DMS 273 (cell line): ENCODE measurements at regions not wholly inside any gene's neighbourhood (a gene's known extent, or its start where the extent isn't known, plus 50 kb on each side); places are given as distances from the start of the nearest gene placed in this dataset.

ENCODE experiments used
- DNase-seq: peaks from one replicate; lab custom pipeline; 2025; ENCODE audit not compliant: unreplicated experiment; lab: John Stamatoyannopoulos, UW

GRCh38 chr20:54875307-54875706, 399.9 kb downstream of the DOK5 start:
- no peak for DNase-seq

DNA sequence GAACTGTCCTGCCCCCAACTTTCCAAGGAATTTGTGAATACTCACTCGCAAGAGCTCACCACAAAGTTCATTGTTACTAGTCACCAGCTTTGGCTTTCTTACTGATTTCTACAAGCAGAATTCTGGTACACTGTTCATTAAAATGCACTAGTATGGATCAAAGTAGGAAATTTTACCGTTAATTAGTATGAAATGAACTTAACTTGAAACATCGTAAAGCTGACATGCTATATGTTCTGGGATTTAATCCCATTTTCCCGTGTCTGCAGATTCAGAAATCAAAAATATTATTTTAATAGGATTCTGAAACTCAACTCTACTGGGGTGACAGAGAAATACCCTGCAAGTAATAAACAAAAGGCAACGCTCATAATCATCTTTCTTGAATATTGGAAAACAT, 399.3 kb downstream of the DOK5 start:
- no peak for DNase-seq

DNA sequence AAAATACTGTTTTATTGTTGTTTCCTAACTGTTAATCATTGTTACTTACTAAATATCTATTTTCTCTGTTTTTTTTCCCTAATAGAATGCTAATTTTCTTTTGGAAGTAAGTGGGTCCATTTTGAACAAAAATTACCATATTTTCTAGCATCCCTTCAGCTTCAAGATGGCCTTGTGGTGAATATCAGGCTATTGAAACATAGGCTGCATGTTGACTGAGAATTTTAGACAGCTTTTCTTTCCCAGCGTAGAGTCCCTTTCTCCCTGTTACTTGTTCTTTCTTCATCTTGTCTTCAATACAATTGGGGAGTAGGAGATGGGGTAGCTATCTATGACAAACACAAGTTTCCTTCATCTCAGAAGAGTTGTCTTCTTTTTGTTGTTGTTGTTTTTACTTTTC, 397.0 kb downstream of the DOK5 start:
- no peak for DNase-seq

GRCh38 chr20:54869765-54870164, 394.4 kb downstream of the DOK5 start:
- DNase-seq, result no peak

GRCh38 chr20:54865273-54865672, 389.9 kb downstream of the DOK5 start:
- no peak for DNase-seq

- no peak for DNase-seq
These were observed 385.3 kb downstream of the DOK5 start for GRCh38 chr20:54860716-54861115.

GRCh38 chr20:54856202-54856601, 380.8 kb downstream of the DOK5 start:
- DNase-seq, result no peak

DNA sequence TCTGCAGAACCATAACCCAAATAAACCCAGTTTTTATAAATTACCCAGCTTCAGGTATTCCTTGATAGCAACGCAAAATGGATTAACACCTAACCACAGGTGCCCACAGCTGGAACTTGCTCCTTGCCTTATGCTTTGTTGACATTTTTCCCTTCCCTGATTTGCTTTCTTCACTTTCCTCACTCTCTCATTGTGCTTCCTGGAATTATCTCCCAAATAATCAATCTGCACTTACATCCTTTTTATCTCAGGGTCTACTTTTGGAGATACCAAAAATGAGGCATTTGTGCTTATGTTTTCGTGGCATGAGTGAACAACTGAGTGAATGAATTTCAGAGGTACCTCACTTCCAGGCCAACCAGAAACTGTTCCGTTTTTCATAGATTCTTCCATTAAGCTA, 374.3 kb downstream of the DOK5 start:
- no peak for DNase-seq

DNA sequence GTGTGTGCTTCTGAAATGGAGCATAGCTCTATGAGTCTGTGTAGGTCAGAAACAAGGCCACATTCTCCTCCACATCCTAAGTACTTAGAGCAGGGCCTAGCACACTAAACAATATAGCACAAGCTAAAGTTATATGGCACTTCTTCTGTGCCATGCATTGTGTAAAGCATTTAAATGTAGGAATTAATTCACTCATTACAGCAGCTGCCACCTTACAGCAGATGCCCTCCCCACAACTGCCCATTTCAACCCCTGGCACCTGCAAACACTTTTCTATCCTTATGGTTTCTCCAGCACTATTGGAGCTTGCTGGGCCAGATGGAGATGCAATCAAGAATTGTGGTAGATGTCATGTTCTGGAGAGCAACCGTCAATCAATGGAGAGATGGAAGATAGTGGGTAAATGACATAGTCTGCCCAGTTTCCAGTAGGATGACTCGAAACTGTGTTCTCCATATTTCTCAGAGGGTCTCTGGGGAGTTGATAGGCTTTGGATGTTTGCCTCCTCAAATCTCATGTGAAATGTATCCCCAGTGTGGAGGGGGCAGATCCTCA, 373.7 kb downstream of the DOK5 start:
- DNase-seq, result peak; percentile 42

GRCh38 chr20:54848262-54848661, 372.9 kb downstream of the DOK5 start:
- peak; percentile 45 for DNase-seq

- DNase-seq, result no peak
These were observed 371.6 kb downstream of the DOK5 start for GRCh38 chr20:54846948-54847347.

GRCh38 chr20:54844346-54844745, 369.0 kb downstream of the DOK5 start:
- DNase-seq, result no peak

- peak; percentile 11 for DNase-seq
These were observed 368.5 kb downstream of the DOK5 start for GRCh38 chr20:54843865-54844264.

DNA sequence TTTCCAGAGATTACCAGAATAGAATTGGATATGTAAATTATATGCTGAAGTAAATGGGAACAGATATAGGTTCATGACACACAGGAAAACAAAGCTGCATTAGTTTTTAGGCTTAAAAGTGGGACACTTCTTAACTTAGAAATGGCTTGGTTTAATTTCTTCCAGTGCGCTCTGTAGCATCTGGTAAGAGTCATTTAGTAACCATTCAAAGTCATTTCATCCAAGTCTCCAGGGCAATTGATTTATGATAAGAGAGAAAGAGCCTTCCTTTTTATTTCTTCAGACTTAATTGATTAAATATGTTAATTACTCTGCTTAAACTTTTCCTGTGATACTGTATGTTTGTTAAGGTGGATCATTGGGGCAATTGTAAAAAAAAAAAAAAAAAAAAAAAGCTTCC, 368.0 kb downstream of the DOK5 start:
- no peak for DNase-seq

GRCh38 chr20:54839224-54839623, 363.8 kb downstream of the DOK5 start:
- DNase-seq, result no peak

GRCh38 chr20:54837226-54837625, 361.8 kb downstream of the DOK5 start:
- DNase-seq, result no peak

GRCh38 chr20:54822386-54822785, 347.0 kb downstream of the DOK5 start:
- no peak for DNase-seq

DNA sequence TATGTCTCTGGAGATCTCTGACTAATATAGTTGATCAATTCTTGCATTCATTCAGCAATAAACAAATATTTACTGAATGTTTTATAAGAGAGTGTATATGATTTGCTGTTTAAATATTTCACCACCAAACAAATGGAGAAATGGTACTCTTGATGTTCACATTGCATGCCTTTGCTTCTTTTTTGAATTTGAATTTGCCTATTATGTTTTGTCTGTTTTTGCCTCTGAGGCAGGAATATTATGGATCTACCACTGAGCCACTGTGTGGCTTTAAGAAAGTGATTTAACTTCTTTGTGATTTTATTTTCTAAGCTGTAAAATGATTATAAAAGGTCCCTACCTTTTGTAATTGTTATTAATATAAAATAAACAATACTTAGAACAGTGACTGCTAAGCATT, 345.0 kb downstream of the DOK5 start:
- DNase-seq, result no peak

- no peak for DNase-seq
These were observed 331.1 kb downstream of the DOK5 start for GRCh38 chr20:54806462-54806861.

- DNase-seq, result no peak
These were observed 319.5 kb downstream of the DOK5 start for GRCh38 chr20:54794874-54795273.

DNA sequence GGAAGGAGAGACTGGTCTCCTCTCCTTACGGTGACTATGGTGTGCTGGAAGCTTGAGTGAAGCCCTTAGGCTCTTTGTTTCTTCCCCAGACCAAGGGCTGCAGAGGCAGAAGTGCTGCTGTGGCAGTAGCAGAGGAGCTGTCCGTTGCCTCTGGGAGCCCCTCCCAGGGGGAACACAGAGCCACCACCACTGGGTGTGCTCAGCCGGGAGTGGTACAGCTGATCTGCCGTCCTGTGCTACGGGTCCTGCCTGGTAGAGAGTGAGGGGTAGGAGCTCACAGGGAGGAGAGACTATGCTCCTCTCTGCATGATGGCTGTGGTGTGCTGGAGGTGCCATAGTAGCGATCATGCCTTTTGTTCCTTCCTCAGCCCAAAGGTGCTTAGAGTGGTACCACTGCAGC, 318.7 kb downstream of the DOK5 start:
- no peak for DNase-seq

- DNase-seq, result no peak
These were observed 318.0 kb downstream of the DOK5 start for GRCh38 chr20:54793291-54793992.

GRCh38 chr20:54792688-54793087, 317.3 kb downstream of the DOK5 start:
- DNase-seq, result no peak
